ENCODE measurements at regions not wholly inside any gene's neighbourhood (a gene's known extent, or its start where the extent isn't known, plus 50 kb on each side); places are given as distances from the start of the nearest gene placed in this dataset.

GRCh38 chr2:145012806-145013205 lies 492.9 kb upstream of the ZEB2 start:
- Histone ChIP-seq H2BK12ac (ENCODE audit: insufficient read length, low read depth, low read length) (no peak overlapping the region), H3K79me1 (ENCODE audit: insufficient read depth, low read depth, low read length, poor library complexity, severe bottlenecking) (no peaks in the 10 kb centered on the region), H2AFZ (ENCODE audit: low read length) (no peak overlapping the region), H3K27ac (ENCODE audit: insufficient read length, low read depth, low read length) (no peak overlapping the region), H3K14ac (ENCODE audit: insufficient read depth, low read length) (no peak overlapping the region), H2BK15ac (ENCODE audit: low read depth, low read length) (no peak overlapping the region), H2AK5ac (ENCODE audit: insufficient read length, low read length) (no peak overlapping the region), H2BK120ac (ENCODE audit: low read depth, low read length, poor library complexity, severe bottlenecking) (no peak overlapping the region), H4K91ac (ENCODE audit: insufficient read length, low read depth, low read length) (no peak overlapping the region), H4K5ac (ENCODE audit: insufficient read length, low read depth, low read length) (no peak overlapping the region), H3K79me2 (ENCODE audit: insufficient read depth, low read length) (no peaks in the 10 kb centered on the region), H4K20me1 (ENCODE audit: control insufficient read depth, insufficient read depth, insufficient read length) (no peaks in the 10 kb centered on the region), H3K23me2 (ENCODE audit: insufficient read length, low read depth, low read length, poor library complexity, severe bottlenecking) (no peaks in the 10 kb centered on the region), H3K4ac (ENCODE audit: low read depth, low read length) (no peak overlapping the region), H4K8ac (replicated peaks; ENCODE audit: insufficient read length, low read depth, low read length) (no peak overlapping the region), H3T11ph (ENCODE audit: low read length) (no peak overlapping the region), H3K4me2 (ENCODE audit: insufficient read depth, insufficient read length, low read length) (no peak overlapping the region), H3K9ac (ENCODE audit: extremely low read depth, insufficient read length, low read length) (no peak overlapping the region), H3K27me3 (ENCODE audit: insufficient read depth, low read length) (no peaks in the 10 kb centered on the region), H3K9me3 (ENCODE audit: control insufficient read depth, low read depth, low read length) (no peaks in the 10 kb centered on the region), H2BK20ac (ENCODE audit: low read depth, low read length, poor library complexity, severe bottlenecking) (no peak overlapping the region), H3K18ac (ENCODE audit: insufficient read length, low read depth, low read length) (no peak overlapping the region), H3K56ac (ENCODE audit: insufficient read length, low read depth, low read length) (no peak overlapping the region), H3K23ac (ENCODE audit: insufficient read length, low read depth, low read length) (no peak overlapping the region), H3K4me1 (ENCODE audit: insufficient read depth, low read length) (peaks cover 4% of the 10 kb centered on the region; the same call in 1 of the 2 replicates), H2BK5ac (ENCODE audit: insufficient read length, low read length) (no peak overlapping the region)
- no peak for DNase-seq
- Mint-ChIP-seq H3K9me3 (no peaks in the 10 kb centered on the region; a peak in 2 of 5 replicates), H3K27ac (peak overlapping the region; percentile 13 to 78 (median 76); a peak in 6 of 7 replicates), H3K27me3 (ENCODE audit: low read depth) (no peaks in the 10 kb centered on the region), H3K36me3 (ENCODE audit: insufficient read depth in 1 of 3, low read depth in 3 of 3) (no peaks in the 10 kb centered on the region), H3K4me3 (no peak overlapping the region), H3K4me1 (peaks cover 16 to 17% of the 10 kb centered on the region in 2 experiments)
- whole genome bisulfite sequencing (ENCODE audit: extremely low coverage, insufficient read length, low lambda C conversion rate), result no CpG with 5 or more reads among the region's 3 CpGs
- TF ChIP-seq CTCF (conservative IDR thresholded peaks at IDR 0.05), result no peak
